Astrocyte (in vitro differentiated cells and primary cell): ENCODE measurements at regions not wholly inside any gene's neighbourhood (a gene's known extent, or its start where the extent isn't known, plus 50 kb on each side); places are given as distances from the start of the nearest gene placed in this dataset.

Experiments used
- CTCF ChIP-seq: IDR thresholded peaks from 2 replicates; pipeline ENCODE4 v1.5.1; 2011; ENCODE audit warnings: low read depth, mild to moderate bottlenecking, inconsistent platforms, low read length, moderate library complexity; ENCODE audit not compliant: insufficient read depth
- EZH2 ChIP-seq: IDR thresholded peaks from 2 replicates; pipeline ENCODE4 v1.6.1; 2012; ENCODE audit warnings: mild to moderate bottlenecking, low read length, inconsistent platforms; ENCODE audit not compliant: insufficient read depth

- TF ChIP-seq CTCF: no peak
- no peak for TF ChIP-seq EZH2
Measured at GRCh38 chr10:63711867-63712716, 190.9 kb downstream of the REEP3 start.
